Fibroblast of peridontal ligament (primary cell): ENCODE measurements at regions not wholly inside any gene's neighbourhood (a gene's known extent, or its start where the extent isn't known, plus 50 kb on each side); places are given as distances from the start of the nearest gene placed in this dataset.

ENCODE experiments used
- DNase-seq: peaks from one replicate; pipeline ENCODE4 v3.0.0-alpha.2; 2010; ENCODE audit errors: extremely low read depth

GRCh38 chr2:151157000-151157735, 104.5 kb downstream of the RBM43 start:
- no peak for DNase-seq

- no peak for DNase-seq
Observed at GRCh38 chr2:151156431-151156830, 105.2 kb downstream of the RBM43 start.

- no peak for DNase-seq
Observed at GRCh38 chr2:151153601-151154000, 108.1 kb downstream of the RBM43 start.

GRCh38 chr2:151150331-151151320, 111.0 kb downstream of the RBM43 start:
- no peak for DNase-seq

GRCh38 chr2:151138507-151138906, 123.2 kb downstream of the RBM43 start:
- peak; percentile 95 for DNase-seq

GRCh38 chr2:151137526-151137925, 124.1 kb downstream of the RBM43 start:
- no peak for DNase-seq

- DNase-seq: no peak
Observed at GRCh38 chr2:151120011-151120410, 141.7 kb downstream of the RBM43 start.

- no peak for DNase-seq
Observed at GRCh38 chr2:151119374-151119773, 142.3 kb downstream of the RBM43 start.

GRCh38 chr2:151118269-151118668, 143.4 kb downstream of the RBM43 start:
- DNase-seq: no peak

GRCh38 chr2:151114874-151115273, 146.8 kb downstream of the RBM43 start:
- DNase-seq: peak; percentile 30

- no peak for DNase-seq
Observed at GRCh38 chr2:151113318-151113717, 148.3 kb downstream of the RBM43 start.

GRCh38 chr2:151111599-151112278, 149.9 kb downstream of the RBM43 start:
- peak; percentile 77 for DNase-seq

GRCh38 chr2:151106805-151107506, 154.7 kb downstream of the RBM43 start:
- peak; percentile 28 for DNase-seq

- no peak for DNase-seq
Observed at GRCh38 chr2:151103551-151103950, 158.1 kb downstream of the RBM43 start.

- DNase-seq: no peak
Observed at GRCh38 chr2:151102226-151102625, 159.4 kb downstream of the RBM43 start.

GRCh38 chr2:151098841-151099240, 162.8 kb downstream of the RBM43 start:
- peak; percentile 8 for DNase-seq

GRCh38 chr2:151097895-151098294, 163.8 kb downstream of the RBM43 start:
- peak; percentile 22 for DNase-seq

- peak; percentile 82 for DNase-seq
Observed at GRCh38 chr2:151097128-151097527, 164.5 kb downstream of the RBM43 start.

- DNase-seq: no peak
Observed at GRCh38 chr2:151096235-151096634, 165.4 kb downstream of the RBM43 start.

GRCh38 chr2:151095463-151095862, 166.2 kb downstream of the RBM43 start:
- no peak for DNase-seq

GRCh38 chr2:151091583-151091982, 170.1 kb downstream of the RBM43 start:
- DNase-seq: peak; percentile 25
